IPS-18a (cell line): ENCODE measurements at regions not wholly inside any gene's neighbourhood (a gene's known extent, or its start where the extent isn't known, plus 50 kb on each side); places are given as distances from the start of the nearest gene placed in this dataset.

Experiments used
- H3K27ac ChIP-seq: one replicate; pipeline ENCODE4 v1.5.1; 2013; ENCODE audit warnings: low read length
- H3K27me3 ChIP-seq: one replicate; pipeline ENCODE4 v1.6.1; 2013; ENCODE audit warnings: mild to moderate bottlenecking, low read length; ENCODE audit not compliant: control insufficient read depth, insufficient read depth
- H3K36me3 ChIP-seq: one replicate; pipeline ENCODE4 v1.6.1; 2013; ENCODE audit warnings: low read depth, low read length; ENCODE audit not compliant: control insufficient read depth
- H3K4me1 ChIP-seq: one replicate; pipeline ENCODE4 v1.6.1; 2013; ENCODE audit warnings: low read depth, low read length; ENCODE audit not compliant: control insufficient read depth
- H3K4me3 ChIP-seq: one replicate; pipeline ENCODE4 v1.5.1; 2013; ENCODE audit warnings: low read length
- H3K9ac ChIP-seq: one replicate; pipeline ENCODE4 v1.6.1; 2013; ENCODE audit warnings: mild to moderate bottlenecking, low read length, moderate library complexity
- H3K9me3 ChIP-seq: one replicate; pipeline ENCODE4 v1.6.1; 2013; ENCODE audit warnings: low read depth, low read length; ENCODE audit not compliant: control insufficient read depth

DNA sequence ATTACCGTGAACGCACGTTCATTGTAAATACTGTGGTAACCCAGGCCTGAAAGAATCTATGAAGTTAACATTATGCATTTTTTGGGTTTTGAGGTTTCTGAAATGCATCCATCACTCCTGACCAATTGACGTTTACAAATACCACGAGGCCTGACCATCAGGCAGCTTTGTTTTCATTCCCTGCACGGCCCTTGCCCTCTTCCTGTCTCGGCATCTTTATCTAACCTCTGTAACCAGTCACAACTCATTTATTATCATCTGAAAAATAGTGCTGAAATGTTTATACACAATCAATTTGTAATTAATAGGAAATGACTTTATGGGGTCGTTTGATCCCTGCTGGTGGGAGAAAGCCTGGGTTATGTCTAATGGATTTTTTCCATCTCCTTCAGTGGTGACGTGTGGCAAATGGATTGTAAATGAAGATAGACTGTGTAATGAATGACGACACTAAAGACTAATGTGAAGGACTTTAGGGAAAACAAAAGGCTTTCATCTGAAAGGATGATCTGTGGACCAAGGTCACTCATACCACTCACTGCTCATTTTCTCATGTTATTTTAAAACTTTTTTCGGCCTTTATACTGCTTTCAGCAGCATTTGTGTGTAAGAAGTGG lies 102.7 kb upstream of the SORBS2 start:
- Histone ChIP-seq H3K9me3 (no peaks in the 10 kb centered on the region), H3K9ac (no peak overlapping the region), H3K4me1 (peaks cover 3% of the 10 kb centered on the region), H3K36me3 (no peaks in the 10 kb centered on the region), H3K4me3 (no peak overlapping the region), H3K27me3 (no peaks in the 10 kb centered on the region), H3K27ac (no peak overlapping the region)

DNA sequence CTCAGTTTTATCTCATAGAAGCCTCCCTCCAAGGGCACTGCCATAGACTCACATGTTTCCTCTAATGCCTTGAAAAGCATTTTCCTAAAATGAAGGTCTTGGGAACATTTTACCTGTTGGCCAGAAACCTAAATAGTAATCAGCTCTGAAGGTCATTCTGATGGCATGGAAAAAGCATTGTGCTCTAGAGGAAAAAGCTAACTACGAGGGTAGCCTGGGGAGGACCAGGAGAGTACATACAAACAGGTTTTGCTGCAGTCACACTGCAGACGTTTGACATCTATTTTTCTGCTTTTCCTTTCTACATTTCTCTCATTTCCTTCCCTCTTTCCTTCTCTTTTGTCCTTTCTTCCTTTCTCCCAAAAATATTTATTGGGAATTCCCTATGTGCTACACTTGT lies 103.3 kb upstream of the SORBS2 start:
- H3K4me1 ChIP-seq, result peaks cover 3% of the 10 kb centered on the region
- no peak overlapping the region for H3K9ac ChIP-seq
- H3K9me3 ChIP-seq, result no peaks in the 10 kb centered on the region
- H3K36me3 ChIP-seq, result no peaks in the 10 kb centered on the region
- H3K27ac ChIP-seq, result no peak overlapping the region
- no peaks in the 10 kb centered on the region for H3K27me3 ChIP-seq
- no peak overlapping the region for H3K4me3 ChIP-seq

DNA sequence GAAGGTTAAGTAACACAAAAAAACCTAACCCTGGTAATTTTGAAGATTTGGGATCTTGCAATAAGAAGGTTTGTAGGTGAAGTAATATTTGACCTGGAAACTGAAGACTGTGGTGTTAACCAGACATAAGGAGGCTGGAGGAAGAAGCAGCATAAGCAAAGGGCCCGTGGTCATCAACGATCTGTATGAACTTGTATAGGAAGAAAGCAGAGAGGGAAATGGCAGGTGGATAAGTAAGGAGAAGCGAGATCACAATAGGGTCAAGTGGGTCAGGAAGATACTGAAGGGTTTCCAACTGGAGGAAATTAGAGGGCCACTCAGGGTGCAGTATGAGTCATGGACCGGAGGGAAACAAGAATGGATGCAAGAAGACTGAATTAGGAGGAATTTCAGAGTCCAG lies 103.8 kb upstream of the SORBS2 start:
- Histone ChIP-seq H3K27ac (no peak overlapping the region), H3K4me1 (peaks cover 3% of the 10 kb centered on the region), H3K9ac (no peak overlapping the region), H3K27me3 (no peaks in the 10 kb centered on the region), H3K36me3 (no peaks in the 10 kb centered on the region), H3K9me3 (no peaks in the 10 kb centered on the region), H3K4me3 (no peak overlapping the region)

DNA sequence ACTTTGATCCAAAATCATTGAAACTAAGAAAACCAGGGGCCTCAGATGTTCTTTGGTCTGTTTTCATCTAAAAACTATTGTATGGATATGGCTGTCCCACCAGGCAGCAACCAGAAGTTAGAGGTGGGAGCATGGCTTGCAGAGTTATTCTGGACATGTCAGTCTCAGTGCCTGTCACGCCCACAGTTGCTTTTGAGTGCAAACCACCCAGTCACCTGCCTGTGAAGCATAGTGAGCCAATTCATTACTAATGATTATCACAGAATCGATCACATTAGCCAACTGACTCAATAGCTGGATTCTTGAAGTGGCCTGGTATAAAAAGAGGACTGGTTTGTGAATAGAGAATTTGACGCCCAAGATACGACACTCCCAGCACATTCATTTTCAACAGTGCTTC lies 104.2 kb upstream of the SORBS2 start:
- H3K9ac ChIP-seq, result no peak overlapping the region
- H3K27me3 ChIP-seq, result no peaks in the 10 kb centered on the region
- H3K27ac ChIP-seq, result no peak overlapping the region
- H3K4me3 ChIP-seq, result no peak overlapping the region
- H3K4me1 ChIP-seq, result peaks cover 3% of the 10 kb centered on the region
- no peaks in the 10 kb centered on the region for H3K36me3 ChIP-seq
- H3K9me3 ChIP-seq, result no peaks in the 10 kb centered on the region

DNA sequence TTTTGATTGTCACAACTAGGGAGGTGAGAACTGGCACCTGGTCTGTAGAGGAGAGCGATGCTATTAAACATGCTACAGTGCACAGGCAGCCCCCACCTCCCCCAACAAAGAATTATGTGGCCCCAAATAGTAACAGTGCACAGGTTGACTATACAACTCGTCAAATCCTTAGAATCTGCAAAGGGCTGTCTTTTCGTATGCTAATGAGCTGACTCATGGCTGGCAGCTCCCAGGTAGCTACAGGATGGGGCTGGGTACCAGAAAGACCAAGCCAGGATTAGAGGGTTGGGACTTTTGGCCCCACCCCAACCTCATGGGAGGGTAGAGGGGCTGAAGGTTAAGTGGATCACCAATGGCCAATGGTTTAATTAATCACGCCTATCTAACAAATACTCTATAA lies 104.7 kb upstream of the SORBS2 start:
- Histone ChIP-seq H3K27me3 (no peaks in the 10 kb centered on the region), H3K9ac (no peak overlapping the region), H3K9me3 (no peaks in the 10 kb centered on the region), H3K4me1 (peaks cover 3% of the 10 kb centered on the region), H3K36me3 (no peaks in the 10 kb centered on the region), H3K4me3 (no peak overlapping the region), H3K27ac (no peak overlapping the region)

DNA sequence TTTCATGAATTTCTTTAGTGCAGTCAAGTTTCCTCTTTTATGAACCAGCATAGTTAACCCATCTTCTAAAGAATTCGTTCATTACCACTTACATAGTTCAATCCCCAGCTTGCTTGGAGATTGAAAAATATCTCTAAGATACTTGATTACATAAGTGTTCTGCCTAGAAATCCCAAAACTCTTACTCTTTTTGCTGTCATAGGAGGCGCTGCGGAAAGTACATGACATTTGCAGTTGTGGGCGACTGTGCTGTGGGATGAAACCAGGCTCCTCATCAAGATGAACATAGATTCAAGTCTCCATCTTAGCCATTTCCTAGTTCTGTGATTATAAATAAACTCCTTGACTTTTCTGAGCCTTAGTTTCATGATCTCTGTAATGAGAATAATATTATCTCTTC lies 107.1 kb upstream of the SORBS2 start:
- no peaks in the 10 kb centered on the region for H3K27me3 ChIP-seq
- no peaks in the 10 kb centered on the region for H3K36me3 ChIP-seq
- H3K27ac ChIP-seq, result no peak overlapping the region
- H3K9me3 ChIP-seq, result no peaks in the 10 kb centered on the region
- H3K4me3 ChIP-seq, result no peak overlapping the region
- no peak overlapping the region for H3K9ac ChIP-seq
- peaks cover 3% of the 10 kb centered on the region for H3K4me1 ChIP-seq

DNA sequence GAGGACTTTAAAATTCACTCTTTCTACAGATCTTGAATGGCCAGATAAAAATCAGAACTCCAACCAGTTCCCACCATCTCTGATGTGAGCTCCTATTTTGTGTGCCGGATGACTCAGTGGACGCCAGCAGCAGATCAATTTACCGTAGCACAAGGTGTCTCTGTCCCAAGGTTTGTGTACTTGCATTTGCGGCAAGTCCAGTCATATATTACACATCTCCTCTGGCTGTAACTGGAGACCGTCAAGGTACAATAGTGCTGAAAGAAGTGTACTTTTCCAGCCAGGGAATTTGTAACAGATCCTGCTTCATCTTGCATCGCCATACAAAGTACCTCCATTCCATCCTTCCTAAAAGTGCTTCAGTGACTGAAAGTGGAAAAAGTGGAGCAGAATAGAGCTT lies 108.2 kb upstream of the SORBS2 start:
- Histone ChIP-seq H3K4me1 (peaks cover 3% of the 10 kb centered on the region), H3K27ac (no peak overlapping the region), H3K36me3 (no peaks in the 10 kb centered on the region), H3K9me3 (no peaks in the 10 kb centered on the region), H3K27me3 (no peaks in the 10 kb centered on the region), H3K4me3 (no peak overlapping the region), H3K9ac (no peak overlapping the region)

DNA sequence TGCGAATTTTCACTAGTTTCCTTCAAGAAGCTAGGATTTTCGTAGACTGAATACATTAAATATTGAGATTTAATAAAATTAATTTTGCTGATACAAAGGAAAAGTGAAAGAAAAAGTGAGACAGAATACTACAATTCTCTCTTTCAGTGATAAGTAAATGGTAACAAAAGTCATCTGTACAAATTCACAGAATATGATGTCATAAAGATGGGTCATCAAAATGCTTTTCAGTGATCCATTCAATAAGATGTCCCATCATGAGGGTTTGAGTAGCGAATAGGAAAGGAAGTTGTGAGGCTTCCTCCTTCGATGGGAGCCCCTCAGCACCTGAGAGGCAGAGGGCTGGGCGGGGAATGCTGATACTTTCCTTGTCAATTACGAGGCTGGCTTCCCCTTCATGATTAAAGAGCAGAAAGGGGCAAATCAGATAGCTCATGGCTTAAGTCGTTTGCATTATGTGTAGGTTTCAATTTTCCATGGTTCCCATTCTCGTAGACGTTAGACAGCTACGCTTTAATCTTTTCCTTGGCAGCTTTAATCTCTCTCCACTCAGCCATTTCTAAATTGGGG lies 108.8 kb upstream of the SORBS2 start:
- Histone ChIP-seq H3K36me3 (no peaks in the 10 kb centered on the region), H3K4me1 (peaks cover 3% of the 10 kb centered on the region), H3K27me3 (no peaks in the 10 kb centered on the region), H3K27ac (no peak overlapping the region), H3K9ac (no peak overlapping the region), H3K9me3 (no peaks in the 10 kb centered on the region), H3K4me3 (no peak overlapping the region)

DNA sequence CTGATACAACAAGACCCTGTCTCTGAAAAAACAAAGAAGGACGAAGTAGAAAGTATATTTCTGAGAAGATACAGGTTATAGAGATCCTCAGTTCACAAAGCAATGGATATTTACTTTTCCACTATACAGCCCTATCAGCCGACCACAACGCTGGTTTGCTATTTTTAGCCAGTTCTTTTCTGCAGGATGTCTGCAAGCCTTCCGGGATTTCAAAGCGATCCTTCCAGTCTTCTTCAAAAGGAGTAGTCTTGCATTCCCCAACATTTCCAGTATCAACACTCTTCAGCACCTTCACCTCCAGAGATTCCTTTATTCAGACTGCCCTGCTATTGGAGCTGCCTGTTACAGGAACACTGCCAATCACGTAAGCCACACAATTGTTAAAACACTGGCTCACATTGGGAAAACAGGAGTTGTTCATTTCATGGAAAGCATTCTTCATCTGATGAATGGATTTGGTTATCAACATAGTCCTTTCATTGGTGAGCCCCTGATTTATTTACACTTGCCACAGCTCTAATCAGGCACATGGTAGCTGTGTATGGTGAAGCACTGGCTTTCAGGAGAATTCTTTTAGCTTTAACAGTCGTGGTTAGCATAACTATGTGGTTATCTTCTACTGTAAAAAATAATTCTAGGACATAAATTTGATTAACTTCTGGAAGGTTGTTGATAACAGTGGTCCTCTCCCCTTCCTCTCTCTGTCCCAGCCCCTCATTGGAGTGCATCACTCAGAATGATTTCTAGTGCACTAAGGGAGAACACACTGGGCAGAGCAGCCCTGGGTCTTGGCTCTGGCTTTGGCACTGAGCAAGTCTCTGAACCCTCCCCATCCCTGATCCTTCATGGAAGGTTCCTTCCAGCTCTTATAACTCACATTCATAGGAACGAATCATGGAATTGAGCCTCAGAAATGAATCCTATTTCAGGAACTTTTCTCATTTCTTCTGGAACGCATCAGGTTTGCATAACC lies 109.9 kb upstream of the SORBS2 start:
- H3K36me3 ChIP-seq, result no peaks in the 10 kb centered on the region
- H3K9me3 ChIP-seq, result no peaks in the 10 kb centered on the region
- no peak overlapping the region for H3K9ac ChIP-seq
- H3K27ac ChIP-seq, result no peak overlapping the region
- H3K4me1 ChIP-seq, result no peaks in the 10 kb centered on the region
- no peak overlapping the region for H3K4me3 ChIP-seq
- H3K27me3 ChIP-seq, result no peaks in the 10 kb centered on the region

DNA sequence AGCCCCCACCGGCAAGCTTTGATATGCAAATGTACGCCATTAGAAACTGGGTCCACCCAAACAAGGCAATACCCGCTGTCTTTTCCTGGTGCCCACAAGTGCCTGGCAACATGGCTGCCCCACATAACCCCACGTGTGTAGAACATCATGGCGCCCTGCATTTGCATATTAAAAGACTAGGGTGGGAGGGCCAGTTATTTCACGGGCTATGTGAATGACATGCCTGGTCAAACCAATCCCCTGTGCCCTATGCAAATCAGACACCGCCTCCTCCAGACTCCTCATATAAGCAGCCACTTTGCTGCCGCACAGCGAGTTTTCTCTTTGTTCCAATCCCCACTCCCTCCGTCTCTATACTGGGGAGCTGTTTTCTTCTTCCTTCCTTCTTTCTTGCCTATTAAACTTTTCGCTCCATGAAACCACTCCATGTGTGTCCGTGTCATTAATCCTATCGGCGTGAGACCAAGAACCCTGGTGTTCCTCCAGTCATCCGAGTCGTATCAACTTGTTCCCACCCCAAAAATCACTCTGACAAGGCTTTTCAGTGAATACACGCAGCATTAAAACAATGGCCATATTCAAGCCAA lies 112.6 kb upstream of the SORBS2 start:
- no peaks in the 10 kb centered on the region for H3K27me3 ChIP-seq
- no peak overlapping the region for H3K9ac ChIP-seq
- H3K36me3 ChIP-seq, result no peaks in the 10 kb centered on the region
- H3K4me3 ChIP-seq, result no peak overlapping the region
- H3K4me1 ChIP-seq, result no peaks in the 10 kb centered on the region
- H3K27ac ChIP-seq, result no peak overlapping the region
- H3K9me3 ChIP-seq, result no peaks in the 10 kb centered on the region

DNA sequence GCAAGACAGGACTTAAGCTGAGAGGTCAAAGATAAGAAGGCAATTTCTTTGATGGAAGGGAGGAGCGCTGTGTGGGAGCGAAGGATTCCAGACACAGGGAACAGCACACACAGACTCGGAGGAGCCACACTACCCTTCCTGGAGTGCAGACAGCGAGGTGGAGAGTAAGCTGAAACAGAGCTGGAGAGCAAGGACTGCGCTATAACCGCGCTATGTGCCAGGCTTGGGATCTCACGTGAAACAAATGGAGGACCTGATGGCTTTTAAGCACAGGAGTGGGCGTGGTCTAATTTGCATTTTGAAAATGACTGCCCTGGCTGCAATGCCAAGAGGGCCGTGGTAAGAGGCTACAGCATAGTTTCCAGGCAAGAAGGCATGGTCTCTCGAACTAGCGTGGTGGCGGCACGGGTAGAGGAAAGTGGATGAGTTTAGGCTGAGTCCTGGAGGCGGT lies 113.9 kb upstream of the SORBS2 start:
- Histone ChIP-seq H3K36me3 (no peaks in the 10 kb centered on the region), H3K27ac (no peak overlapping the region), H3K4me1 (no peaks in the 10 kb centered on the region), H3K9ac (no peak overlapping the region), H3K4me3 (no peak overlapping the region), H3K9me3 (no peaks in the 10 kb centered on the region), H3K27me3 (no peaks in the 10 kb centered on the region)
